ENCODE measurements at regions not wholly inside any gene's neighbourhood (a gene's known extent, or its start where the extent isn't known, plus 50 kb on each side); places are given as distances from the start of the nearest gene placed in this dataset.
"Not testable (repeated sequence)": the region's sequence is repeated elsewhere in the genome, so short reads cannot be mapped to it uniquely, and the experiment has no call there.

DNA sequence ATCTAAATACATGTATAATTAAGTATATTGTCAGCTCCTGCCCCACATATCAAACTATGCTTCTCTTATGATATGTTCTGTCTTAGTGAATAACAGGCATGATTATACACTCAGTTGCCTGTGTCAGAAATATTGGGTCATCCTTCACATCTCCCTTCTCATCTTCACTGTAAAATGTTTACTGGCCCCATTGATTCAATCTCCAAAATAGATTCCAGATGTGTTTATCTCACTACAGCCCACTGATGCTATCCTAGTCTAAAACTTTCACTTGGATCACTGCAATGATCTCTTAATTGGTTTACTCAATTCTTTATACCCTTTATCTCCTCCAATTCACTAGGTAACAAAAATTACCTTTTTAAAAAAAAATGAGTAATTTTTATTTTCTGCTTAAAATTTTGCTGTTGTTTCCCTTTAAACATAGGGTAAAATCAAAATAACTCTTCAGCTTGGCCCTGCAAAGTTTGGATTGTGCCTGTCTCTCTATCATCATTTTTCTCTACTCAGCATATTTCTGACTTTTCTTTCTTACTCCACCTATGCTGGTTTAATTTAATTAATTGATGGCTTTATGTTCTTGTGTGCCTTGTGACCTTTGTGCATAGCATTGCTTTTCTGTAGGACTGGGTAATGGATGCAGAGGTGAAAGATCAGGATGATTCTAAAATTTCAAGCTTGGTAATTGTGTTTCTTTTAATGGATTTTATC, 233.9 kb upstream of the FOXP2 start:
- no peak for DNase-seq (ENCODE audit: low spot score)

DNA sequence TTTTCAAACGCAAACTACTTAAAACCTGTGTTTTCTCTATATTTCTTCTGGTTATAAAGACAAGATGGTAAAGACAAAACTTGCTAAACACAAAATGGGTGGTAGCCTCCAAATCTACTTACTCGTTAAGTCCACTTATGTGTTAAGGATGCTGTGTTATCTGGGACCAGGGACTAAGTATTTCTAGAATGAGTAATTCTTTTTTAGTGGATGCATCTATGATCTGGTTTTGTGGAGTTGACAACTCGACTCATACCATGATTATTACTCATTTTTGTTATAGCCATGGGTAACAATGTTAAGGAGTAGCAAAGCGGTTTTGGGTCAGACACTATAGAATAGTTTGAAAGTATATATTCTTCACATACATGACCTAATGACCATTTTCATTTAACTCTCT, 239.5 kb upstream of the FOXP2 start:
- no peak for DNase-seq (ENCODE audit: low spot score)

DNA sequence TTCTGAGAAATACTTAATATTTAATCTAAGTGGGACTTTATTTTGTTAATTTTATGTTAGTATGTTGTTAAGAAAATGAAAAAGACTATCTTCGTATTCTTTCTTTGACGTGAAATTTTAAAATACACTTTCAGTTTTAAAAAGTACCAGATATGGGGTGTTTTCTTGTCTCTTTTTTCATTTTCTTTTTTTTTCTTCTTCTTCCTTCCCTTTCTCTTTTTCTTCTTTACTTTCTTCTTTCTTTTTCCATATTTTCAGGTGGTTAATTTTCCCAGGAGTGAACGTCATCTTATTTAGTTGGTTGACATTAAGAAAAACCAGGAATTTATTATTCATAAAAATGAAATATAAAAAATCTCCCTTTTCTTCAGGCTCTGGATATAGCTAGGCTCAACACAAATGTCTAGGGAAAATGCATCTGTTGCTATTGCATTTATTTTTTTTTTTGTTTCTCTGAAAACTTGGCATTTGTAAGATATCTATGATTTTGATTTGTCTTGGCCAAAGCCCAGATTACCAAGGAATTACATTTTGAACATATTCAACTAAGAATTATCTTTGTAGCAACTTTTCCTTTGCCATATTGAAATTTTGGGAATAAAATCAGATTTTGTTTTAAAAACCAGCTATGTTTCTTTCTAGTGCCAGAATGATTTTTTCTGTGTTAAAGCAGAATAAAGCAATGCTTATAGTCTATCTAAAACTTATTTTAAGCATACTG, 241.3 kb upstream of the FOXP2 start:
- DNase-seq (ENCODE audit: low spot score): no peak

DNA sequence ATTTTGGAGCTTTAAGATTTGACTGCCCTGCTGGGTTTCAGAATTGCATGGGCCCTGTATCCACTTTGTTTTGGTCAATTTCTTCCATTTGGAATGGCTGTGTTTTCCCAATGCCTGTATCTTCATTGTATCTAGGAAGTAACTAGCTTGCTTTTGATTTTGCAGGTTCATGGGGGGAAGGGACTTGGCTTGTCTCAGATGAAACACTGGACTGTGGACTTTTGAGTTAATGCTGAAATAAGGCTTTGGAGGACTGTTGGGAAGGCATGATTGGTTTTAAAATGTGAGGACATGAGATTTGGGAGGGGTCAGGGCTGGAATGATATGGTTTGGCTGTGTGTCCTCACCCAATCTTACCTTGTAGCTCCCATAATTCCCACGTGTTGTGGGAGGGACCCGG, 245.2 kb upstream of the FOXP2 start:
- DNase-seq (ENCODE audit: low spot score): not testable (repeated sequence)

DNA sequence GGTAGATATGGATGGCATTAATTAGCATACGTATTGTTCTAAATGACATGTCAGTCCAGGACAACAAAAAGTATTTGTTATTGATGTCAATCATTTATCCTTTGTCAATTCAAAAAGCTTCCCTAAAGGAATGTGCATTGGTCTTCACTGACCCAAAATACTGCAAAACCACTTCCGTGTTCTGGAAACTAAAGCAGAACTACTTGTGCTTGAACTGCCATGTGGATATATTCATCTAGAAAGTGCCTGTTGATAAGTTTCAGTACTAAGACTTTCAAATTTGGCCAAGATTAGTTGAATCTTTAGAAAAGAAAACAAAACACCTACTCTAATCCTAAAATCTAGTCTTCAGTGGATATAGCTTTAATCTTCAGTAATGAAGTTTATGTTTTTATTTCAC, 242.1 kb upstream of the PPP1R3A start:
- DNase-seq (ENCODE audit: low spot score): no peak

DNA sequence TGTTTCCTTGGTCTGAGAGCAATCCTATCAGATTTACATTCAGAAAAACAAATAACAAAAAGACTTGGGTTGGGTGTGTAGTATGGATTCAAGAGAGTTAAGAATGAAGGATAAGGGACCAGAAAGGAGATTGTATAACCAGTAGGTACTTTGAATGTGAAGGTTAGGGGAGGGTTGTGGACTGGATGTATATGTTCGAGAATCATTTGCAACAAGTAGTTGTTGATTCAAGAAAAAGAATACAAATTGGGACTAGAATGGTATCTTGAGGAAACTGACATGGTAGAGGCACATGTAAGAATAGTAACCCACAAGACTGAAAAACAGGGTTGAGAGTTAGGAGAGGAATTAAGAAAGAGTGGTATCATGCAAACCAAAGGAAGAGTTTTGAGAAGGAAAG, 240.0 kb upstream of the PPP1R3A start:
- no peak for DNase-seq (ENCODE audit: low spot score)

DNA sequence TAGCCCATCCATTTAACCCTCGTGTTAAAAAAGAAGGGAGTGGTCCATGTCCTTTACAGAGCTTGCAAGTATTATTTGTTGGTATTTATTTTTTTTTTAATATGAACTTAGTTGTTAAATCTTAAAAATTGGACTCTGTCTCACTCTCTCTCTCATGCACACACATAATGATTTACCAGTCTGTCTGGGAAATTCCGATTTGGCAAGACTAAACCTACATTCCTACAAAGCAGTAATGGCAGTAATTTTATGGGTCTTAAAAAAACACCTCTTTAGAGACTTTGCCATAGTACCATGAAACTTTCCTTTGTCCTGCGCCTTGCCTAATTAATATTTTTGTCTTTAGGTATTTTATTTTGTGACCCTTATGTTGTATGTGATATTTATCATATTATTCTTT, 239.5 kb upstream of the PPP1R3A start:
- no peak for DNase-seq (ENCODE audit: low spot score)

DNA sequence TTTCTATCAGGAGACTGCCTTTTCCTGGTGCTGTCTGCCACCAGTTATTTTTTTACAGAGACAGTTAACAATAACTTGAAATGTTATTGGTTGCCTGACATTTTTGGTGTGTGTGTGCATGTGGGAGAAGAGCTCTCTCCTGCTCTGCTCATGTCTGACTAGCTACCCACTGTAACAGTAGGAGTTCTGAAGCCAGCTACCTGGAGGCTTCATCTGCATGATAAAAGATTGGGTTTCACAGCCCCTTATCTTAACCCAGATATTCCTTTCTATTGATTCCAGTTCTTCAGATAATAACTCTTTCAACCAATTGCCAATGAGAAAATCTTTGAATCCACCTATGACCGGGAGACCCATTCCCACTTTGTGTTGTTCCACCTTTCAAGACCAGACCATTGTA, 237.4 kb upstream of the PPP1R3A start:
- DNase-seq (ENCODE audit: low spot score): no peak

DNA sequence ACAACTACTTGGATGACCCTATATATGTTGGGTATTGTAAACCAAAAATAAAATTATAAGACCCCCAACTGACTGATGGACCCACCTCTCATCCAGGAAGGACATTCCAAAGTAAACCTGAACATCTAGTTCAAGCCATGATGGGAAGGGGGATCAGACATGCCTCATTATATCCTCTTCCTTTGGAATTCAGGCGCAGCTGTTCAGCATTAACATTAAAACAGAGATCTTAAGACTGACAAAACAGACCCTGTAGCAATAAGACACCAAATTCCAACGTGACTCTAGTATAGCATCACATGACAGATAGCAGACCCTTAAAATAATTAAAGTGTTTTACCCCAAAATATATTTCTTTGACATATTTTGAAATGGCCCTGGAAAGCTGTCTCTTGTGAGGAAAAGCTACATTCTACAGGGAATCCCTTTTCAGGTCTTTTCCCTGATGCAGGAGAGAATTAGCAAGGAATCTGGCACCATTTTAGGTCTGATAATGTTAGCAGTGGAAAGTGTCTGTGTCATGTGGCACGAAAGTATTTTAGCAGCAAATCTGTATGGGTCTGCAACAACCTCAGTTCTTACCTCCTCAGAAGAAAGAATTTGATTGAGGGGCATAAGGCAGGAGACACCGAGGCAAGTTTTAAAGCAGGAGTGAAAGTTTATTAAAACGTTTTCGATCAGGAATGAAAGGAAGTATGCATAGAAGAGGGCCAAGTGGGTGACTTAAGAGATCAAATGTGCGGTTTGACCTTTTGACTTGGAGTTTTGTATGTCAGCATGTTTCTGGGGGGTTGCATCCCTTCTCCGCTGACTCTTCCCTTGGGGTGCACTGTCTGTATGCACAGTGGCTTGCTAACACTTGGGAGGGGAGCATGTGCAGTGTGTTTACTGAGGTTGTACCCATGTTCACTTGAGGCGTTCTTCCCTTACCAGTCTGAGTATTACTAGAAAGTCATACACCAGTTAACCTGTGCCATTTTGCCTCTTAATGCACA, 236.6 kb upstream of the PPP1R3A start:
- DNase-seq (ENCODE audit: low spot score): no peak

DNA sequence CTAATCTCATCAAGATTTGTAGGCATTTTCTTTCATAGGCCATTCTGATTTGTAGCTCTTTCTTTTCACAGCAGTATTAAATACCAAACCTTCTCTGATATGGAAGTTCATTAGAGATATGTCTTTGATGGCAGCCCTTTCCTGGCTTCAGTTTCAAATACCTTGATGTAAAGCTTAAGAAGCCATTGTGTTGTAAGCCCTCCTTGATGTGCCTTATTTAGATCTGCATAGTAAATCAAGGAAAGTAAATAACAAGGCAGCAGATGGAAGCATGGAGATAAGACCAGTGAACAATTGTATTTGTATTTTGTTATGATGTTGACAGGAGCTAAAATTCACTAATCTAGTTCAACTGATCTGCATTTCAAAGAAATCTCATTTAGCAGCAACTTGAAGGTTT, 234.9 kb upstream of the PPP1R3A start:
- no peak for DNase-seq (ENCODE audit: low spot score)

DNA sequence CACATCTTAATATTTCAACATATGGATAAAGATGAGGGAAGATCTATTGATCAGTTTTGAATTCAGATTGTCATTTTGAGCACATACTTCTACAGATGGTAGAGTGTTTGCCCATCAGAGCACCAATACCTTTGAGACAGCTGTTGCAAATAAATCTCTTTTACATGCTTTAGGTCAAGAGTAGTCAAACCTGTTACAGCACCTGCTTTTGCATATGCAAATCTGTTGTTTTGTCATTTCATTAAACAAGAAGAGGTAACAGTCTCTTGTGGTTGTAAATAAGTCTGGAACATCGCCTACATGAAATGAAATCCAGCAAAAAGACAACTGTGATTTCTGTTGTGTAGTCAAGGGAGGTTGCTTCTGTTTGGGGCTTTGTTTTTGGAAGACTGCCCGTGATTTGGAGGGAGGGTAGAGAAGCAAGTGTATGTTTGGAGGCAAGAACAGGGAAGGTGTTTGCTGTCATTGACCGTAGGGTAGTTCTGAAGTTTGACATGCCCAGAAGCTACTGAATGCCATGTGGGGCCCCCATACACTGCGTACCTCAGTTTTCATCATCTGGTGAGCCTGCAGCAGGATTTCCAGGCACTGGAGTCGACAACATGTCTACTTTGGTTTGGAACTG, 233.6 kb upstream of the PPP1R3A start:
- no peak for DNase-seq (ENCODE audit: low spot score)

DNA sequence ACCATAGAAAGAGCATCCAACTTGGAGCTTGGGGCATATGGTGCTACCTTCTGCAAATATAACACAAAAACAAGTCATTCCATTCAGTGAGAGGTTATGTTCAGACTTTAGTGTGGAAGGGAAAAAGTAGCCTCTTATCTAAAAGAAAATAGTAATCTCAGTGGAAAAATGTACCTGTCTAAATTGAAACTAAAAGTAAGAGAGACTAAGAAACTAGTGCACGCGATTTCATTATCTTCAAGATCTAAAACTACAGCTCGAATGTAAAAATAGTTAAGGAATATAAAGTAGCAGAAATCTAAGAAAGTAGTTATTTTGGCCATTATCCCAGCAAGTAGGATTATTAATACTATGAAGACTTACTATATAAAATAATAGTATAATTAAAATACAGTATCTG, 233.0 kb upstream of the PPP1R3A start:
- no peak for DNase-seq (ENCODE audit: low spot score)

DNA sequence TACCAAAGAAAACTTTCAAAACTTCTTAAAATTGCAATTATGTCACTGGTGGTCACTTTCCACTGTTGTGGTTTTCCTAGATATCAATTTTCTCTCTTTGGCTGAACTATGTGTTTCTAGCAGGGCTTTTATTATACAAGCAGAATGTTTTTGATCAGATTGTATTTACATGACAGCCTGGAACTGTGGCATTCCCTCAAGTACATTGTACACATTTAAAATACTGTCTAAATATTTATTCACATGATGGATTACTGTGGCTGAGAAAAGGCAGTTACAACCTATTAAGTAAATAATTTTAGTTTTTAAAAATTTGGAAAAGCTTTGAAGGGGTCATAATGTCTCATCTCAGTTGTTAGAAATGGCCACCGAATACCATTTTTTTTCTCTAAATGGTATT, 231.9 kb upstream of the PPP1R3A start:
- DNase-seq (ENCODE audit: low spot score): no peak

DNA sequence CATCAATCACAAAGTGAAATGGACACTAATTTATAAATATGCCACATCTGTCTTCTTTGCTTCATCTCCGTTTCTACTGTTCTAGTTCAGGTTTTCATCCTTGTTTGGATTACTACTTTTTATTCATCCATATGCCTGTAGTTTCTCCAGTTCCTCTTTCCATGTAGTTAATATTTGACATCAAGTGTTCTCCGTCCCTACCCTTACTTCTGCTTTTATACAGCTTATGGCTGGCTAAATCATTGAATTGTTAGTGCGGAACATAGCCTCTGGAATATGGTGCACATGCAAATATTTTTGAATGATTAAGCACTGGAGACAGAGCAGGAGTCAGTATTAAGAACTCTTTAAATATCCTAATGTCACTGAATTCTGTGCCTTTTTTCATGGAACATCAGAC, 230.0 kb upstream of the PPP1R3A start:
- DNase-seq (ENCODE audit: low spot score): no peak

DNA sequence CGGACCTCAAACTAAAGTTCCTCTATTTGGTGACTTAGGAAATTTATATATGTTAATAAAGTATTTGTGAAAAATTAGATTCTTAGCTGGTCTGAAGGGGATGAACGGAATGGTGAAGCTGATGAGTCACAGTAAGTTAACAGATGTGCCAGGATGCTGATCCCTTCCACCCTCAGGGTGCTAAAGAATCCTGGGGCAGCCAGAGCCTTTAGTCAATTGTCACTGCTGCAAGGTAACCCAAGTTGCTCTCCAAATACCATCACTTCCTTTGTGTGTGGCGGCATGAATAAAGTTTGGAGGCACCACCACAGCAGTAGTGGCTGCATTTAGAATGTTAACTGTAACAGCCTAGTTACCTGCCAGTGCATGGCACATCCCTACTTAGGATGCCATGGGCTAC, 222.6 kb upstream of the PPP1R3A start:
- no peak for DNase-seq (ENCODE audit: low spot score)

DNA sequence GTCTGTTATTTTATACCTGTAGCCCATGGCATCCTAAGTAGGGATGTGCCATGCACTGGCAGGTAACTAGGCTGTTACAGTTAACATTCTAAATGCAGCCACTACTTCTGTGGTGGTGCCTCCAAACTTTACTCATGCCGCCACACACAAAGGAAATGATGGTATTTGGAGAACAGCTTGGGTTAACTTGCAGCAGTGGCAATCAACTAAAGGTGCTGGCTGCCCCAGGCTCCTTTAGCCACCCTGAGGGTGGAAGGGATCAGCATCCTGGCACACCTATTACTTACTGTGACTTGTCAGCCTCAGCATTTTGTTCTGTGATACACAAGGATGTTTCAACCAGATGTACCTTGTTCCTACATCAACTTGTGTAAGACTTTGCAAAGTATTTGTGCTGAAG, 221.8 kb upstream of the PPP1R3A start:
- DNase-seq (ENCODE audit: low spot score): no peak

DNA sequence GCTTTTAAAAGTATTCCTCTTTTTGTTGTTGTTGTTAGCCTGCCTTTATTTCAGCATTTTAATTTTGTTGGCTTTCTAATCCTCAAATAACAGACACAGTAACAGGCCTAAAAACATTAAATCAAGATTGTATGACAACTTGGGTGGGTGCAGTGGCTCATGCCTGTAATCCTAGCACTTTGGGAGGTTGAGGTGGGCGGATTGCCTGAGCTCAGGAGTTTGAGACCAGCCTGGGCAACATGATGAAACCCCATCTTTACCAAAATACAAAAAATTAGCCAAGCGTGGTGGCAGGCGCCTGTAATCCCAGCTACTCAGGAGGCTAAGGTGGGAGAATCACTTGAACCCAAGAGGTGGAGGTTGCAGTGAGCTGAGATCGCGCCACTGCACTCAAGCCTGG, 220.9 kb upstream of the PPP1R3A start:
- DNase-seq (ENCODE audit: low spot score): not testable (repeated sequence)

DNA sequence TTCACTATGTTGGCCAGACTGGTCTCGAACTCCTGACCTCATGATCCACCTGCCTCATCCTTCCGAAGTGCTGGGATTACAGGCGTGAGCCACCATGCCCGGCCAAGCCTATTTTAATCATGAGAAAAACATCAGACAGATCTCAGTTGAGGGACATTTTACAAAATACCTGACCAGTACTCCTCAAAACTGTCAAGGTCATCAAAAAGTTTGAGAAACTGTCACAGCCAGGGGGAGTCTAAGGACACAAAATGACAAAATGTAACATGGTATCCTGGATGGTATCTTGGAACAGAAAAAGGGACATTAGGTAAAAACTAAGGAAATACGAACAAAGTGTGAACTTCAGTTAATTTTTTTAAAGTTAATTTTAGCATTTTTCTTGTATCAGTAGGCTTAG, 219.8 kb upstream of the PPP1R3A start:
- DNase-seq (ENCODE audit: low spot score): no peak

DNA sequence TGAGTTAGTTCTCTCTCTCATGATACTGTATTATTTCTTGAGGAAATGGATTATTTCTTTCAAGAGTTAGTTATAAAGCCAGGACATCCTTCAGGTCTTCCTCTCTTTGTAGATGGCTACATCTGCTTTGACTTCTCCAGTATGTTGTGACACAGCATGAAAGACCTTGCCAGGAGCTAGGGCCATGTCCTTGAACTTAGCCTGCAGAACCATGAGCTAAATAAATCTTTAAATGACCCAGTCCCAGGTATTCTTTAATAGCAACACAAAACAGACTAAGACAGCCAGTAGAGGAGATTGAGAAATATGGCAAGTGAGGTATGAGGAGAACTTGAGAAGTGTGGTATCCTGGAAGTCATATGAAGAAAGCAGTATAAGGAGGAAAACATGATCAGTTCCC, 214.9 kb upstream of the PPP1R3A start:
- DNase-seq (ENCODE audit: low spot score): no peak

DNA sequence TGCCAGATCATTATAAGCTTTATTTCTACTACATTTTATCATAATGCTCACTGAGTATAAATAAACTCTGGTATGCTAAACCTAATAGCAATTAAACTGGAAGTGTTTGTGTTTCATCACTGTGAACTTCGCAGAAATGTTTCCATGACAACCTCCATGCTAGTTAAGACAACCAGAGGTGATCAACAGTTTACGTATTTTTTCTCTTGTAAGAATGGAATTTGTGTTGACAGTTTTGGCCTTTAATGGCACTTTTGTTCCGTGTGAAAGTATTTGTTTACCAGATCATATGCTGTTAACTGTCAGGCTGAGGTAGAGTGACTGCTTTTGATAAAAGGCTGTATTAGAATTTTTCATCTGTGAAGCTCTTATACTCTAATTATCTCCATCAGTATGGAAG, 212.1 kb upstream of the PPP1R3A start:
- DNase-seq (ENCODE audit: low spot score): no peak

DNA sequence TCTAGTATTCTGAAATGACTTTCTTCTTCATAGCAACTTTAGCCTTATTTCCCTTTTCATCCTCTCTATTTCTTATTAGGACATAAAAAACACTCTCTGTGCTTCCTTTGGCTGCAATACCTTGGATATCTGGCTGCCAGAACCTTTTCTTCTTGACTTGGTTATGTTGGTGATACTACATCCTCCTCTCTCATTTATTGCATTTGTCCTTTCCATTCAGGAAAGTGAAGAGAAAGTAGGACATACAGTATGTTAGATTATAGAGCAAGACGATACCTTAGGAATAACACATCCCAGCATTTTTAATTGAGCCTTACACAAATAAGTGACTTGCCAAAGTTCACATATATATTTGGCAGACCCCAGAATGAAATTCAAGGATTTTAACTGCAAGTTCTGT, 210.1 kb upstream of the PPP1R3A start:
- DNase-seq (ENCODE audit: low spot score): no peak

DNA sequence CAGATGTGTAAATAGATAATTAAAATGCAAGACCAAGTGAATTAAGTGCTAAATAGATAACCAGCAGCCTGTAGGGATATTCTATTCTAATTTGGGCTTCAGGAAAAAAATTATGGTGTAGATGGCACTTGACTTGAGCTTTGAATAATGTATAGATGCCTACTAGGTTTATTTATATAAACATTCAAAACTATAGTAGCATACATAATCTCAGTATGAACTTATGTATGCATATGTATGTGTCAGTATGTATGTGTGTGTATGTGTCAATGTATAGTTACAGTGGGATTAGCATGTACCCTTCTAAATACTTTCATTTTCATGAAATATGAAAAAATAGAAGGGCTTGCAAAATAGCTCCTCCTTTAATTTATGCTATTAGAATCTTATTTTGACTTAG, 207.3 kb upstream of the PPP1R3A start:
- DNase-seq (ENCODE audit: low spot score): no peak
